GM10266 (cell line): ENCODE measurements at regions not wholly inside any gene's neighbourhood (a gene's known extent, or its start where the extent isn't known, plus 50 kb on each side); places are given as distances from the start of the nearest gene placed in this dataset.

Experiments
- DNase-seq: peaks from one replicate; pipeline ENCODE4 v3.0.0; 2012; ENCODE audit errors: extremely low spot score
- TF ChIP-seq, protein P1 (sequence below): IDR thresholded peaks from 2 replicates; pipeline ENCODE4 v1.5.1; 2012; ENCODE audit warnings: mild to moderate bottlenecking, low read depth; ENCODE audit not compliant: control insufficient read depth, insufficient read depth; ENCODE audit errors: missing control alignments

DNA sequence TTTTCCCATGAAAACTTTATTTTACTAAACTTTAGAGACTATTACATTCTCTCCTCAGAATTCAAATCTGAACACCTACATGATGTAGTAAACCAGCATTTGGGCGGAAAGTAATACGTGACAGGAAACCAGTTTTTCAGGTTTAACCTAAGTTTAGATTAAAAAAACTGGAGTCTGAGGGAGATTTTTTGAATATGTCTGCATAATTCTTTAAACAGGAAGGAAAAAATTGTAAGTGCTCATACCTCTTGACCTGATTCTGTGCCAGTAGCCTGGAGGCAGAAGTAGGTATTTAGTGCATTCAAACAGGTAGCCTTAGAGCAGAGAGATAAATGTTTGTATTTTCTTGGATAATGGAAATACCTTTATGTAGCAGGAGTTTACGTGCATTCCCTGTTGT lies 224.3 kb downstream of the MDFIC start:
- TF ChIP-seq, protein P1, sequence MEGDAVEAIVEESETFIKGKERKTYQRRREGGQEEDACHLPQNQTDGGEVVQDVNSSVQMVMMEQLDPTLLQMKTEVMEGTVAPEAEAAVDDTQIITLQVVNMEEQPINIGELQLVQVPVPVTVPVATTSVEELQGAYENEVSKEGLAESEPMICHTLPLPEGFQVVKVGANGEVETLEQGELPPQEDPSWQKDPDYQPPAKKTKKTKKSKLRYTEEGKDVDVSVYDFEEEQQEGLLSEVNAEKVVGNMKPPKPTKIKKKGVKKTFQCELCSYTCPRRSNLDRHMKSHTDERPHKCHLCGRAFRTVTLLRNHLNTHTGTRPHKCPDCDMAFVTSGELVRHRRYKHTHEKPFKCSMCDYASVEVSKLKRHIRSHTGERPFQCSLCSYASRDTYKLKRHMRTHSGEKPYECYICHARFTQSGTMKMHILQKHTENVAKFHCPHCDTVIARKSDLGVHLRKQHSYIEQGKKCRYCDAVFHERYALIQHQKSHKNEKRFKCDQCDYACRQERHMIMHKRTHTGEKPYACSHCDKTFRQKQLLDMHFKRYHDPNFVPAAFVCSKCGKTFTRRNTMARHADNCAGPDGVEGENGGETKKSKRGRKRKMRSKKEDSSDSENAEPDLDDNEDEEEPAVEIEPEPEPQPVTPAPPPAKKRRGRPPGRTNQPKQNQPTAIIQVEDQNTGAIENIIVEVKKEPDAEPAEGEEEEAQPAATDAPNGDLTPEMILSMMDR: no peak
- DNase-seq: no peak

DNA sequence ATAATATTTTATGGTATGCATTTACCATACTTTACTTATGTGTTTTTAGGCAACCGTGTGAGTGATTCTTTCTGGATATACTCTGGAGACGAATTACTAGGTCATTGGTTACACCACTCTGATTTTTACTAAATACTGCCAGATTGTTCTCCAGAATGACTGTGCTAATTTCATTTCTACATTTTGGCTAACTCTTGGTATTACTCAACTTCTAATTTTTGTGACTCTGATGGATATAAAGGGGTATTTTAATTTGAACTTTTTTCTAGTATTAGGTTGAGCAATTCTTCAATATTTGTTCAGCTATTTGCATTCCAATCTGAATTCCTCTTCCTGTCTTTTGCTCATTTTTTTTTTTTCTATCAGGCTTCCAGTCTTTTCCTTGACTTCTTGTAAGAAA lies 223.6 kb downstream of the MDFIC start:
- TF ChIP-seq, protein P1: no peak
- DNase-seq: no peak

DNA sequence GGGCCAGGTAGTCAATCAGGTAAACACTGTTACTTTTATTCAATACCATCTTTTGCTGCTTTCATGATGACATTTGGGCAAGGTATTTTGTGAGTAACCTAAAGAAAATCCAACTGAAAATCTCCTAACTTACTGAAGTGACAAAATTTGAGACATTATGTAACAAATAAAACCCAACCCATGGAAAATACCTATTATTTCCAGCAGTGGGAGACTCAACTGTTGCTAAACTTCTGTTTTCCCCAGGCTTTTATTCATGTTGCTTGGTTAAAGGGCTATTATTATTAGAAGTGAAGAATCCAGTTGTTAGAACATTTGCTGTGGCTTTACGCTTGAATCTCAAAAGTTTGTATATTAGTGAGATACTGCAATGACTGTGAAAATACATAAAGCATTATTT lies 215.9 kb downstream of the MDFIC start:
- TF ChIP-seq, protein P1: no peak
- DNase-seq: no peak

DNA sequence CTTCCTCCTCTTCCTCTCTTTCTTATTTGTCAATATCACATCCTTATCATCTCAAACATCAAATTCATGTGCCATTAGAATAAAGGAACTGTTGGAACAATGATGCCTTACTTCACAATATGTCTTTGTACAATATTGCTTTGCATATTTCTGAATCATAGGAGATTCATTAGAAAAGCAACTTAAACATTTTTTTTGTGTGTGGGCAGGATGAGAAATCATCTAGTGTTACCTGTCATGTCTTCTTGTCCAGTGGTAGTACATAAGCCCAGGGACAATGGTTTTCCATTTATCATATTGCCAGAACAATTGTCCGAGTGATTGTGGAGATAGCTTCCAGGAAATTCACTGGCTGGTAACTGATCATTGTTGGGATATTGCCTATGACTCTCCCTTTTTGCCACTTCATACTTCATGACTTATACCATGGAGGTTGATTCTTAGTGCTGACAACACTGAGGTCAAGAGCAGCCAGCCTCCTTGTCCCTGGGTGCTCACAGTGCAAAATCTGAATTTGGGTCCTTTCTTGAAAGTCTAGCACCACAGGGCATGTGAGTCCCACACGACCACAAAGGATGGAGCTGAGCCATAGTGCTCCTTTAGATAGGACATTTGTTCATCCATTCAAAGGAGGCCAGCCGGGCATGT lies 215.0 kb downstream of the MDFIC start:
- TF ChIP-seq, protein P1: no peak
- DNase-seq: no peak

DNA sequence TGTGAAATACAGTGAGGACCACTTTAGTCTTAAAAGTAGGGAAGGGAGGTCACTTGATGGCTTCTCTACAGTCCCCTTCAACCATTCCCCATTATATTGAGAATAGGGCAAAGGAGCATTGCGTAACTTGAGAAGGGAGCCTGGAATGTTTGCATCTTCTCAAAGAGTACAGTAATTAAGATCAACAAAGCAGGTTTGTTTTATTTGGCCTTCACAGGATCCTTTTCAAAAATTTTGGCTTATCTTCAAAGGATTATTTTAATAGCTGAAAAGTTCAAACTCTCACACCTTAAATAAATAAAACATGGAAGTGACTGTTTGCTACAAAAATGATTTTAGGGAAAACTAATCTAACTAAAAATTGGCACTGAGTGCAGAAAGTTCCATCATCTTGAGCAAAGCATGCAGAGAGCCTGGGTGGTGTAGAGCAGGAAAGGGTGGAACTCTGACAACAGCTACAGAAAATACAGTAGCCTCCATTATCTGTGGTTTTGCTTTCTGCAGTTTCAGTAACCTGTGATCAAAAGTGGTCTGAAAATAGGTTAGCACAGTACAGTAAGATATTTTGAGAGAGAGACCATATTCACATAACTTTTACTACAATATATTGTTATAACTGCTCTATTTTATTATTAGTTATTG lies 214.0 kb downstream of the MDFIC start:
- peak; percentile 6 for DNase-seq
- TF ChIP-seq, protein P1: no peak

DNA sequence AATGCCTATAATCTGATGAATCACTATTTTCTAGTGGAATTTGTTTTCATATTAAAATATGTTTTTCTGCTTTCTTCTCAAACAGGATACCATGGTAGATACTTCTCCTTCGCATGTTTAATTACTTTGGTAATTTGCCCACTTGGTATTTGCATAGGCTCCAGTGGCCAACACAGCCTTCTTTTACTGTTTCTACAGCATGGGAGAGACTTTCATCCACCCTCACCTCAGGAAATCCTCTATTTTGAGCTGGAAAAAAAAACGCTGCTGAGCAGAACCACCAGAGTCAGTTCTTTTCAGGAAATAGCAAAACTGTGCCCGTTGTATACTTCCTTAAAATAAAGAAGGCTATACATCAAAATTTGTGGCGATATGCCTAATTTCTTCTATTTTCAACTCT lies 213.3 kb downstream of the MDFIC start:
- TF ChIP-seq, protein P1: no peak
- DNase-seq: no peak

DNA sequence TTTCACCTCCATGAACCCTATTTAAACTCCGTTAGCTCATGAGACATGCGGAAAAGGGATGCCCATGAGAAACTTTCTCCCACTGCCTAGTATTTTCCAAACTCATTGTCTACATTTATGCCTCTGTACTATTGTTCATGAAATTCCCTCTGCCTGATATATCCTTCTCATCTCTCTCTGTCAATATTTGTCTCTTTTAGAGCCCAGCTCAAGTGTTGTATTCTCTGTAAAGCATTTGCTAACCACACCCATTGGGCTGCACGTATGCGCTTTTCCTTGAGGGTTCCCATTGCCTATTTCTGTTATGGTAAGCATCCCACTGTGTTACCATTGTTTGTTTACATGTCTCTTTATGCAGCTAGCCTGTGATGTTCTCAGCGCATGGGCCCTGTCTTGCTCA lies 211.4 kb downstream of the MDFIC start:
- TF ChIP-seq, protein P1: no peak
- no peak for DNase-seq
